Stimulated activated CD4-positive, alpha-beta T cell treated with anti-CD3 and anti-CD28 coated beads, Interleukin-1b, Interleukin-23, amount 100 ng/mL, for 48 hours (primary cell): ENCODE measurements at regions not wholly inside any gene's neighbourhood (a gene's known extent, or its start where the extent isn't known, plus 50 kb on each side); places are given as distances from the start of the nearest gene placed in this dataset.

Source experiments
- DNase-seq: peaks from one replicate; pipeline ENCODE4 v3.0.0-alpha.2; 2020

GRCh38 chr19:28927456-28927855 lies 285.5 kb downstream of the UQCRFS1 start:
- DNase-seq, result no peak

GRCh38 chr19:28920269-28921066 lies 292.5 kb downstream of the UQCRFS1 start:
- no peak for DNase-seq

GRCh38 chr19:28917621-28918020 lies 295.3 kb downstream of the UQCRFS1 start:
- DNase-seq, result no peak

- DNase-seq, result no peak
These were observed 297.1 kb downstream of the UQCRFS1 start for GRCh38 chr19:28915737-28916460.

- no peak for DNase-seq
These were observed 297.7 kb downstream of the UQCRFS1 start for GRCh38 chr19:28915202-28915601.

GRCh38 chr19:28914173-28914572 lies 298.8 kb downstream of the UQCRFS1 start:
- DNase-seq, result no peak

GRCh38 chr19:28913626-28914025 lies 299.3 kb downstream of the UQCRFS1 start:
- DNase-seq, result no peak

- no peak for DNase-seq
These were observed 304.0 kb downstream of the UQCRFS1 start for GRCh38 chr19:28908941-28909340.

- DNase-seq, result no peak
These were observed 305.4 kb downstream of the UQCRFS1 start for GRCh38 chr19:28907534-28907933.

- no peak for DNase-seq
These were observed 307.0 kb downstream of the UQCRFS1 start for GRCh38 chr19:28905996-28906395.

GRCh38 chr19:28899703-28900102 lies 313.2 kb downstream of the UQCRFS1 start:
- no peak for DNase-seq

- DNase-seq, result no peak
These were observed 314.7 kb downstream of the UQCRFS1 start for GRCh38 chr19:28898249-28898648.

GRCh38 chr19:28889941-28890670 lies 322.8 kb downstream of the UQCRFS1 start:
- no peak for DNase-seq

GRCh38 chr19:28887920-28888618 lies 324.9 kb downstream of the UQCRFS1 start:
- no peak for DNase-seq

GRCh38 chr19:28886708-28887107 lies 326.2 kb downstream of the UQCRFS1 start:
- DNase-seq, result no peak

GRCh38 chr19:28885965-28886364 lies 327.0 kb downstream of the UQCRFS1 start:
- no peak for DNase-seq

GRCh38 chr19:28884786-28885476 lies 328.0 kb downstream of the UQCRFS1 start:
- DNase-seq, result no peak

GRCh38 chr19:28883241-28883693 lies 329.7 kb downstream of the UQCRFS1 start:
- no peak for DNase-seq

- no peak for DNase-seq
These were observed 330.1 kb downstream of the UQCRFS1 start for GRCh38 chr19:28882818-28883217.

- no peak for DNase-seq
These were observed 331.3 kb downstream of the UQCRFS1 start for GRCh38 chr19:28881616-28882015.

GRCh38 chr19:28880735-28881401 lies 332.1 kb downstream of the UQCRFS1 start:
- DNase-seq, result no peak
